Right lobe of liver (tissue), 4 donors: ENCODE measurements at regions not wholly inside any gene's neighbourhood (a gene's known extent, or its start where the extent isn't known, plus 50 kb on each side); places are given as distances from the start of the nearest gene placed in this dataset.

Experiments
- CTCF ChIP-seq, 4 donors: fragments of 200-600 bp in 3 of 4; fragments of 450-650 bp in 1 of 4; IDR thresholded peaks; one replicate each; pipeline versions ENCODE4 v1.5.1 to v1.8.0; 2016 to 2022; ENCODE audit warnings: antibody characterized with exemption in 4 of 4, mild to moderate bottlenecking in 2 of 4
- POLR2A ChIP-seq: fragments of 450-650 bp; IDR thresholded peaks from one replicate; pipeline ENCODE4 v1.6.1; 2017; ENCODE audit warnings: antibody characterized with exemption, mild to moderate bottlenecking
- donor health status: DM: no; HTN: no; CAD: no.
- donor health status: DM: no; HTN: no; CAD: no.
- donor health status: DM: no; HTN: yes; CAD: no.

- no peak for TF ChIP-seq CTCF (IDR thresholded peaks at IDR 0.05)
- no peak for TF ChIP-seq POLR2A
These were observed 317.4 kb upstream of the SORCS1 start for GRCh38 chr10:107481881-107482280.
